ENCODE measurements at regions not wholly inside any gene's neighbourhood (a gene's known extent, or its start where the extent isn't known, plus 50 kb on each side); places are given as distances from the start of the nearest gene placed in this dataset.

GRCh38 chr1:200253774-200254495 is 155.9 kb downstream of the ZNF281 start:
- no peak for DNase-seq (ENCODE audit: low read depth in 1 of 2, low spot score in 1 of 2)

- DNase-seq (ENCODE audit: low read depth in 1 of 2, low spot score in 1 of 2): no peak
Observed at GRCh38 chr1:200252531-200252930, 157.3 kb downstream of the ZNF281 start.

- no peak for DNase-seq (ENCODE audit: low read depth in 1 of 2, low spot score in 1 of 2)
Observed at GRCh38 chr1:200250469-200250868, 159.4 kb downstream of the ZNF281 start.

- no peak for DNase-seq (ENCODE audit: low read depth in 1 of 2, low spot score in 1 of 2)
Observed at GRCh38 chr1:200248541-200248940, 161.3 kb downstream of the ZNF281 start.

DNA sequence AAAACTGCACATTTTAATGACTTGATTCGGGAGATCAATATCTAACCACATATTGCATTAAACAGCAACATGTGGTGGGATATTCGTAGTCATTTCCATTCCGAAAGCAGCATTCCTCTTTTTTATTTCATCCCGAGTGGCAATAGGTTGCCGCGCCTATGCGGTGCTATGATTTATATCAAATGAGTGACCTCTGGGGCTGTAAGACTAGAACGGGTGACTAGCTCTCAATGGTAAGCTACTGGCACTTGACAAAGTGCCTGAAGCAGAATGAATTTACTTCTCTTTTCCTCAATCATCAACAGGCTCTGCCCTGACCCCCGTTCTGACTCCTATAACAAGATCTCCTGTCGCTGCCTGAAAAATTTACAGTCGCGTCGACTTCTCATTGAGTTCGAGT is 162.3 kb downstream of the ZNF281 start:
- no peak for DNase-seq (ENCODE audit: low read depth in 1 of 2, low spot score in 1 of 2)

- DNase-seq (ENCODE audit: low read depth in 1 of 2, low spot score in 1 of 2): no peak
Observed at GRCh38 chr1:200245473-200245872, 164.4 kb downstream of the ZNF281 start.

- no peak for DNase-seq (ENCODE audit: low read depth in 1 of 2, low spot score in 1 of 2)
Observed at GRCh38 chr1:200243042-200243437, 166.8 kb downstream of the ZNF281 start.

DNA sequence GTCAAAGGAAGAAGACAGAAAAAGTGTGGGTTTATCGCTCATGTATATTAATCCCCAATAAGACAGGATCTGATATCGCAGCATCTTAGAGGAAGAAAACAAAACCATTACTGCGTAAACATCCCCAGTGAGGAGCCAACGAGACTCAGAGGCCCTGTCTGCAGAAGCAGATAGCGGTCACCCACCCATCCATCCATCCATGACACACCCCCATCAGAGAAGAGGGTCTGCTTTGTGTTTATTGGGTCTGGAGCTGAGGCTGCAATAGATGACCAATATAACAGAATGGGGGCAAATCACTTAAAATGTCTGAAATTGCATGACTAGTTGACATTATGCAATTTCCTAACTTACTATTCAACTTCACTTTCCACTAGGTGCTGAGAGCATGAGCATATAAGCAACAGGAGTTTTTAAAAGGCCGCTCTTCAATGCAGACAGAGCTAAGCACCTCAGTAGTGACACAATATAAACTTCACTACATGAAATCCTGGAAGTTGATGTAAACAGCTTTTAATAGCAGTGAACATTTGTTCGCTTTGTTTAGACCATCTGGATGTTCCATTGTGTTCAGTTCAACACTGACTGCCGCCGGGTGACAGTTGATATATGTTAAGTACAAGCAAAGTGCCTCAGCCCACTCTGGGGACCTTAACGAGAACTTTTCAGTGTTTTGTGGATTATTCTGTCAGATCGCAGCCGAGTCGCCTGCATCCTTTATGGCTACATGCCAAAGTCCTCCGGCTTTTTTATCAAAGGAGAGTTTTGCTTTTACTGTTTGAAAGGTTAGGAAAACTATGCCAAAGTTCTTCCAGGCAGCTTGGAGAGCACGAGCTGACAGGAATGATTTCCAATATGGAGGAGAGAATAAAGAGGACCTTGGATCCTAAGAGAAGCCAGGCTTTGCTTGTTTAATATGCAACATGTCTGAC is 167.5 kb downstream of the ZNF281 start:
- DNase-seq (ENCODE audit: low read depth in 1 of 2, low spot score in 1 of 2): no peak

DNA sequence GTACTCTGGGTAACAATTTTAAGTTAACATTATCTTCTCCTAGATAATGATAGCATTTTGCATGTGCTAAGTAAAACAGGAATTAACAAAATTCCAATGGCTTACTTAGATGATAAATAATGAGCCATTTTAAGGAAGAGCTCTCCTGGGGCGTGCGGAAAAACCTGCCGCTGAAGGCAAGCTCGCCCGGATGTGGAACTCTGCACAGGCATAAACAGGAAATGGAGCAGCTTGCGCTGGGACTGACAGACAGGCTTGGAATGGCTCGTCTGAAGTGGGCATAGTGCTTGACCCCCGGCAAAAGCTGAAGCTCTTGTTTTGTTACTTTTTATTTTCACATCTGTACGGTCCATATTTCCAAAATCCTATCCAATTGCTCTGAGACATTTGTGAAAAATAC is 169.2 kb downstream of the ZNF281 start:
- no peak for DNase-seq (ENCODE audit: low read depth in 1 of 2, low spot score in 1 of 2)

- DNase-seq (ENCODE audit: low read depth in 1 of 2, low spot score in 1 of 2): no peak
Observed at GRCh38 chr1:200238311-200238710, 171.5 kb downstream of the ZNF281 start.

DNA sequence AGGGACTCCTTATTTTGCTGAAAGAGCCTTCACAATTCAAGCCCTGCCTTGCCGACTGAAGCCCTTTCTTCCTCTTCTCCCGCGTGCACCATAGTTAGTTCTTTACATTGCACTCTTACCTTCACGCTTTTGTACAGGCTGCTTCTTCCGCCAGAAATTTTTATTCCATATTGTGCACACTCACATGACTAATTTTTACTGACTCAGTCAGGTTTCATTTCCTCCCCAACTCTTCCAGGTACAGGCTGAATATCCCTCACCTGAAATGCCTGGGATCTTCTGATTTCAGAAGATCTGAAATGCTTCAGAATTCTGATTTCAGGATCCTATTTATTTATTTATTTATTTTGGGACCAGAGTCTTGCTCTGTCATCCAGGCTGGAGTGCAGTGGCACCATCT is 172.8 kb downstream of the ZNF281 start:
- no peak for DNase-seq (ENCODE audit: low read depth in 1 of 2, low spot score in 1 of 2)

- DNase-seq (ENCODE audit: low read depth in 1 of 2, low spot score in 1 of 2): no peak
Observed at GRCh38 chr1:200234938-200235337, 174.9 kb downstream of the ZNF281 start.

DNA sequence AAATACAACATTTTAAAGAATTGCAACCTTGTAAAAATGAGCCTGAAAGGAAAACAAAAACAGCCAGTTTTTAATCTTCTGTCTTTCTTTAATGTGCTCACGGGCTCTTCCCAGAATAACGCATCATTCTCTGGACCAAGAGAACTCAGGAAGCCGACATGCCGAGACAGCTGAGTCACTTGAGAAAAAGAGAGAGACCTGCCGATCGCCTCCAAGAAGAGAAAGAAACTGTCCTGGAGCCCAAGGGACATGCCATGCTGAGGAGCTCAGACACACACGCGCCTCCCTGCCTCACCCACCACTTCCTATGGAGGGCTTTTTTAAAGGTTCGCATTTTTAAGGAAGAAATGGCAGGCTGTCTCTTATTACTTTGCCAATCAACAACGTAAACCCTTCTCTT is 176.4 kb downstream of the ZNF281 start:
- no peak for DNase-seq (ENCODE audit: low read depth in 1 of 2, low spot score in 1 of 2)

DNA sequence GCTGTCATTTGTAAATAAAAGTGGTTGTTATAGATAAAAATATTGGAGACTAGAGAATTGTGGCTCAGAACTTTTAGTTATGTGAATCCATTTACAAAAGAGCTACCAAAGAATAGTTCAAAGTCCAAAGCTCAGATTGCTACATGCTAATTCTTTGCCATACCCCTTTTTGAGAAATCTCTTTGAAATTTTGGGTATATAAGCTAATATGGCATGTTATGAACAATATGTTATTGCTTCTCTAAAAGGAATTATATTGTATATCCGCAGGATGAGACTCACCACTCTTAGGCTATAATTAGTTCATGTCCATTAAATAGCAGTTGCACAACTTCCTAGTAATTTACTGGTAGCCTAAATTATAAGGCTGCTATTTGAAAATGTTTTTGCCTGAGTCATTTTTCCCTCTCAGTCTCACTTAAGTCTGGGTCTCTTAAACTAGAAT is 178.0 kb downstream of the ZNF281 start:
- DNase-seq (ENCODE audit: low read depth in 1 of 2, low spot score in 1 of 2): no peak

DNA sequence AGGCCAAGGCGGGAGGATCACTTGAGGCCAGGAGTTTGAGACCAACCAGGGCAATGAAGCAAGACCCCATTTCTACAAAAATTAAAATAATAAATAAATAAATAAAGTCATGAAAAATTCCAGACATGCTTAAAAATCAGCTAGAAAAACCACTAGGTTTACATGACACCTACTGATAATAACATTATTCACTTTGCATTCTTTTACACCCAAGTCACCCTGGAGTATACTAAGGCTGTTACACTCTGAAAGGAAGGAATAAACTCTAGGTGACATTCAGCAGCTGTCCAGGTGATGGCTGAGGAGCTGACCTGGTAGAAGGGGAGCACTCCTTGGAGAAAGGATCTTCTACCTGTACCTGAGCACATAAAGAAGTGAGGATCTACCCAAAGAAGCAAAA is 179.2 kb downstream of the ZNF281 start:
- no peak for DNase-seq (ENCODE audit: low read depth in 1 of 2, low spot score in 1 of 2)

DNA sequence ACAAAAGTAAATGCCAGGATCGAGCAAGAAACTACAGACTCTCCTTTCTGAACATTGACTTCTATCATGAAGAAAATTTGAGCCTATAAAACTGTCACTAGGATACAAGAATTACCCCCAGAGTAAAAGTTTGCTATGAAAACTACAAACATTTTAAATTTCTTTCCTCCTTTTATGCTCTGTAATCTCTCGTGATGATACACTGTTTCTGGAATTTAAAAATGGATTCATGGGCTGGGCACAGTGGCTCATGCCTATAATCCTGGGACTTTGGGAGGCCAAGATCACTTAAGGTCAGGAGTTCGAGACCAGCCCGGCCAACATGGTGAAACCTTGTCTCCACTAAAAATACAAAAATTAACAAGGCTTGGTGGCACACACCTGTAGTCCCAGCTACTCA is 181.3 kb downstream of the ZNF281 start:
- no peak for DNase-seq (ENCODE audit: low read depth in 1 of 2, low spot score in 1 of 2)

GRCh38 chr1:200228081-200228480 is 181.8 kb downstream of the ZNF281 start:
- DNase-seq (ENCODE audit: low read depth in 1 of 2, low spot score in 1 of 2): no peak

Measured in stimulated activated CD4-positive, alpha-beta T cell treated with anti-CD3 and anti-CD28 coated beads, Interleukin-15, amount 100 ng/mL, for 1 hour (primary cell).